Activated T-cell treated with anti-CD3 and anti-CD28 coated beads, Interleukin-2, amount 50 U/mL, for 24 hours (primary cell): ENCODE measurements at regions not wholly inside any gene's neighbourhood (a gene's known extent, or its start where the extent isn't known, plus 50 kb on each side); places are given as distances from the start of the nearest gene placed in this dataset.

Experiments
- DNase-seq: peaks from one replicate; pipeline ENCODE4 v3.0.0-alpha.2; 2020
- H3K27ac Mint-ChIP-seq: 2 replicates; pipeline ENCODE4 v1.8.0; 2020; ENCODE audit warnings: mild to moderate bottlenecking, mixed read lengths
- H3K27me3 Mint-ChIP-seq: 2 replicates; pipeline ENCODE4 v1.8.0; 2020; ENCODE audit warnings: mixed read lengths
- H3K36me3 Mint-ChIP-seq: 2 replicates; pipeline ENCODE4 v1.8.0; 2020; ENCODE audit warnings: low read depth, mixed read lengths
- H3K4me1 Mint-ChIP-seq: 2 replicates; pipeline ENCODE4 v1.8.0; 2020; ENCODE audit warnings: low read depth, mixed read lengths
- H3K4me3 Mint-ChIP-seq: 2 replicates; pipeline ENCODE4 v1.8.0; 2020; ENCODE audit warnings: mild to moderate bottlenecking, moderate library complexity, mixed read lengths
- H3K9me3 Mint-ChIP-seq: 2 replicates; pipeline ENCODE4 v1.8.0; 2020; ENCODE audit warnings: mixed read lengths

GRCh38 chr18:57223144-57223870 is 76.4 kb downstream of the BOD1L2 start:
- H3K27ac Mint-ChIP-seq = no peak overlapping the region
- H3K36me3 Mint-ChIP-seq = no peaks in the 10 kb centered on the region
- peaks cover 22% of the 10 kb centered on the region for H3K27me3 Mint-ChIP-seq
- no peak overlapping the region for H3K4me3 Mint-ChIP-seq
- no peaks in the 10 kb centered on the region for H3K4me1 Mint-ChIP-seq
- no peak for DNase-seq
- no peaks in the 10 kb centered on the region for H3K9me3 Mint-ChIP-seq

DNA sequence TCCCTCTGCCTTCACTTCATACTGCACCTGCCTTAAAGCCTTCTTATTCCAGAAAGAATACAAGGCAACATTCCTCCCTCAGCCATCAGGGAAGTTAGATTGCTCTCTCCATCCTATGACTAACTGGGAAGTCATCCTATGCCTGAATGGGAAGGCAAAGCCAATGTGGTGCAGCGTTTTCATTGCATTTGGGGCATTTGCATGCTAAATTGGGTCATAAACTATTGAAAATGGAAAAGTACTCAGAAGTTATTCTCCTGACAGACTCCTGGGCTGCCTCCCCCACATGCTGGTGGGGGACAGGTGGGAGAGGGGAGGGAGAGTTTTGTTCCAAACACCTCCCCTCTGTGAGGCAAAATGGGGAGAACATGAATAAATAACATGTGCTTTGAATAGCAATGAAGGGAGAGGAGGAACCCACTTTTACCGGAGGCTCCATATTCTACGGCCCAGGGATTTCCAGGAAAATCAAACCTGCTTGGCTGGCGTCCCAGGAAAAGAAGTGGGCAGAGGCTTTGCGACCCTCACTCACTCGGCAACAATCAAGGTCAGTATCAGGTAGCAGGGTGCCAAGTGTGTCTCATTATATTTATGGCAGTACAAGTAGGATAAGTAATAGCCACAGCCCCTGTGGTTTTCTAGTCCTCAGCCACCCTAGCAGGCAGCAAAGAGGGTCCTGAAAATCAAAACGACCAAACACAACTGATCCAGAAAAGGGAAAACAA is 84.1 kb downstream of the BOD1L2 start:
- no peaks in the 10 kb centered on the region for H3K36me3 Mint-ChIP-seq
- H3K4me1 Mint-ChIP-seq = no peaks in the 10 kb centered on the region
- no peaks in the 10 kb centered on the region for H3K9me3 Mint-ChIP-seq
- DNase-seq = no peak
- no peak overlapping the region for H3K27ac Mint-ChIP-seq
- no peak overlapping the region for H3K4me3 Mint-ChIP-seq
- peaks cover 10% of the 10 kb centered on the region for H3K27me3 Mint-ChIP-seq

- Mint-ChIP-seq H3K27ac (no peak overlapping the region), H3K27me3 (peaks cover 6% of the 10 kb centered on the region), H3K9me3 (no peaks in the 10 kb centered on the region), H3K36me3 (no peaks in the 10 kb centered on the region), H3K4me1 (no peaks in the 10 kb centered on the region), H3K4me3 (no peak overlapping the region)
- no peak for DNase-seq
Measured at GRCh38 chr18:57231864-57232263, 85.0 kb downstream of the BOD1L2 start.

DNA sequence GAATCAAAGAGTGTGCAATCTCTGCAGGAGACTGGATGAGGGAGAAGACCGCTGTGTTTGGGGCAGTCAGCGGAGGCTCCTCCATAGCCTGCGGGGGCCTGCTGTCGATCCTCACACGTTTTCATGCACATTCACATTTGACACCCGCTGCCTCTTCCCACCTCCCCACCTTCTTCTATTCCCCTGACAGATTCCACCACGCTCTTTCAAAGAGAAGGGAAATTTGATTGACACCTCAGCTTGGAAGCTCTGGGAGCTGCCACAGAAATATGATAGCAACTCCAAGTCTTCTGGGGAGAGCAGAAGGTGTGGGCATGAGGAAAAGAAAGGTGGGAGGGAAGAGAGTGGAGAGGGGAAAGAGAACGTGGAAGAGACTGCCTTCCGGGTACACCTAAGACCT is 87.5 kb downstream of the BOD1L2 start:
- no peak overlapping the region for H3K27ac Mint-ChIP-seq
- H3K27me3 Mint-ChIP-seq = peaks cover 6% of the 10 kb centered on the region
- no peaks in the 10 kb centered on the region for H3K9me3 Mint-ChIP-seq
- H3K4me3 Mint-ChIP-seq = no peak overlapping the region
- no peaks in the 10 kb centered on the region for H3K4me1 Mint-ChIP-seq
- no peaks in the 10 kb centered on the region for H3K36me3 Mint-ChIP-seq
- no peak for DNase-seq

- no peaks in the 10 kb centered on the region for H3K36me3 Mint-ChIP-seq
- no peaks in the 10 kb centered on the region for H3K27me3 Mint-ChIP-seq
- DNase-seq = no peak
- no peaks in the 10 kb centered on the region for H3K4me1 Mint-ChIP-seq
- H3K4me3 Mint-ChIP-seq = no peak overlapping the region
- H3K27ac Mint-ChIP-seq = no peak overlapping the region
- no peaks in the 10 kb centered on the region for H3K9me3 Mint-ChIP-seq
Measured at GRCh38 chr18:57241869-57242268, 95.0 kb downstream of the BOD1L2 start.

GRCh38 chr18:57242285-57242684 is 95.4 kb downstream of the BOD1L2 start:
- DNase-seq = no peak
- H3K9me3 Mint-ChIP-seq = no peaks in the 10 kb centered on the region
- no peaks in the 10 kb centered on the region for H3K4me1 Mint-ChIP-seq

GRCh38 chr18:57243624-57244179 is 96.8 kb downstream of the BOD1L2 start:
- Mint-ChIP-seq H3K4me1 (no peaks in the 10 kb centered on the region), H3K27ac (no peak overlapping the region), H3K4me3 (no peak overlapping the region), H3K27me3 (no peaks in the 10 kb centered on the region), H3K9me3 (no peaks in the 10 kb centered on the region), H3K36me3 (no peaks in the 10 kb centered on the region)
- DNase-seq = no peak

More at GRCh38 chr18:57242285-57242684, 95.4 kb downstream of the BOD1L2 start:
- H3K27me3 Mint-ChIP-seq = no peaks in the 10 kb centered on the region
- no peak overlapping the region for H3K27ac Mint-ChIP-seq
- H3K4me3 Mint-ChIP-seq = no peak overlapping the region
- no peaks in the 10 kb centered on the region for H3K36me3 Mint-ChIP-seq

DNA sequence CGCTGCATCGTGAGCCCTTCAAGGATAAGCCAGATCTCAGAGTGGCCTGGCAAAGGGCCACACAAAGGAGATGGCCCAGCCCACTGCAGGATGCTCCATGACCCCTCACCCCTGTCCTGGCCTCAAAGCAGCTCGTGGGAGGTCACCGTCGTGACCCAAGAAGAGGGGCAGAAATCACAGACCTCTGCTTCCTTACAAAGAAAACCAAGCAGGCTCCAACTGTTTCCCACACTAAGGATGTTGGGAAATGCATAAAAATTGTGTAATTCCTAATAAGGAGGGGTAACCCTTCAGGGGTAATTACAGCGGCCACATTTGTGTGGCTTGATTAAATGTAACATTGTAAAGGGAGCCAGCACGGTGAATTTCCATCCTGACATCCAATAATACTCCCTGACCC is 102.3 kb downstream of the BOD1L2 start:
- no peak for DNase-seq
- no peaks in the 10 kb centered on the region for H3K4me1 Mint-ChIP-seq
- no peaks in the 10 kb centered on the region for H3K9me3 Mint-ChIP-seq
- H3K36me3 Mint-ChIP-seq = no peaks in the 10 kb centered on the region
- H3K27ac Mint-ChIP-seq = no peak overlapping the region
- H3K27me3 Mint-ChIP-seq = no peaks in the 10 kb centered on the region
- no peak overlapping the region for H3K4me3 Mint-ChIP-seq

DNA sequence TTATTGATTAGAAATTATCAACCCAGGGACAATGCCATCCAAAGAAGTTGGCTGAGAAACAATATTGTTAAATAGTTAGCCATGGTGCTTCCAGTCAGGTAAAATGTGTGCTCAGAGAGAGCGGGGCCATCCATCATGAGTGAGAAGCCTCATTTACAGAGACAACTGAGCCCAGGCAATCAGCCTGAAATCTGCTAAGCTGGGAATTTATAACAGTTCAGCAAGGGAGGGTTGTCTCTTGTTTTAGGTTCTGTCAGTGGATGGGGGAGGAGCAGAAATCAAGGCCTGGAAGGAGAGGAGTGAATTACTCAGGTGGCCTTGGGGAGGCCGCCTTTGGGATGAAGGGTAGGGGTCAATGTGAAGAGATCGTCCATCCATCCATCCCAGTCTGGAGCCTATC is 102.5 kb upstream of the ST8SIA3 start:
- H3K27ac Mint-ChIP-seq = no peak overlapping the region
- no peaks in the 10 kb centered on the region for H3K27me3 Mint-ChIP-seq
- no peaks in the 10 kb centered on the region for H3K4me1 Mint-ChIP-seq
- no peaks in the 10 kb centered on the region for H3K9me3 Mint-ChIP-seq
- DNase-seq = no peak
- no peak overlapping the region for H3K4me3 Mint-ChIP-seq
- H3K36me3 Mint-ChIP-seq = no peaks in the 10 kb centered on the region

GRCh38 chr18:57251747-57252146 is 100.6 kb upstream of the ST8SIA3 start:
- no peak overlapping the region for H3K27ac Mint-ChIP-seq
- no peak for DNase-seq
- H3K4me3 Mint-ChIP-seq = no peak overlapping the region
- no peaks in the 10 kb centered on the region for H3K36me3 Mint-ChIP-seq
- no peaks in the 10 kb centered on the region for H3K4me1 Mint-ChIP-seq
- H3K9me3 Mint-ChIP-seq = no peaks in the 10 kb centered on the region
- H3K27me3 Mint-ChIP-seq = no peaks in the 10 kb centered on the region

GRCh38 chr18:57253903-57254302 is 98.5 kb upstream of the ST8SIA3 start:
- H3K27ac Mint-ChIP-seq = no peak overlapping the region
- no peak overlapping the region for H3K4me3 Mint-ChIP-seq
- no peaks in the 10 kb centered on the region for H3K36me3 Mint-ChIP-seq
- H3K27me3 Mint-ChIP-seq = peaks cover 2% of the 10 kb centered on the region
- H3K9me3 Mint-ChIP-seq = no peaks in the 10 kb centered on the region
- DNase-seq = no peak
- no peaks in the 10 kb centered on the region for H3K4me1 Mint-ChIP-seq

DNA sequence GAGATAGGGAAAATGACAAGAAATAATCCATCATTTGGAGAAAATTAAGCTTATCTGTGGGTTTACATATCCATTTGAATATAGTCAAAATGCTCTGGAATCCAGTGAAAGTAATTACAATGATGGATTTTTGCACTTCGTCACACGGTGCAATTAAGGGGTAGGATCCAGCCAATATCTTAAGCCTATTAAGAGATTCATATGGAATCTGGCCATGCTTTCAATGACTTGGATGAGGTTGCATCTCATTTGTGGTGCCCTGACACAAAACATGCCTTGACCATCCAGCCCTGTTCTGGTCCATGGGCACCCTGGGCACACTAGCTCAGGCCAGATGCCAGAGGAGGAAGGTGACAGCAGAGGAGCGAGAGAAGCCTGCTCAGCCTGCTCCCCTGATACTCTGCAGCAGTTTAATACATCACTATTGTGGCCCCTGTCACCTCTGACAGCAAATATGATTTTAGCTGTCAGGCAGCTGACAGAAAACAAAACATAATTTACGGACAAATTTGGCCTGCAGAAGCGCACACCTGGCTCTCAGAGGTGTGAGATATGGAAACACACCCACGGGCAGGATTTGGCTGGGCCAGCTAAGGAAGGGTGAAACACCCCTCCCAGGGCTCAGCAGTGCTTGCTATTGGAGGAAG is 94.1 kb upstream of the ST8SIA3 start:
- Mint-ChIP-seq H3K27me3 (peaks cover 10% of the 10 kb centered on the region), H3K27ac (no peak overlapping the region), H3K4me1 (no peaks in the 10 kb centered on the region), H3K9me3 (peaks cover 3% of the 10 kb centered on the region), H3K36me3 (no peaks in the 10 kb centered on the region), H3K4me3 (no peak overlapping the region)
- no peak for DNase-seq

- H3K27ac Mint-ChIP-seq = no peak overlapping the region
- DNase-seq = no peak
- H3K9me3 Mint-ChIP-seq = no peaks in the 10 kb centered on the region
- peaks cover 7% of the 10 kb centered on the region for H3K27me3 Mint-ChIP-seq
- no peak overlapping the region for H3K4me3 Mint-ChIP-seq
- H3K4me1 Mint-ChIP-seq = no peaks in the 10 kb centered on the region
- no peaks in the 10 kb centered on the region for H3K36me3 Mint-ChIP-seq
Measured at GRCh38 chr18:57267368-57267925, 84.9 kb upstream of the ST8SIA3 start.

DNA sequence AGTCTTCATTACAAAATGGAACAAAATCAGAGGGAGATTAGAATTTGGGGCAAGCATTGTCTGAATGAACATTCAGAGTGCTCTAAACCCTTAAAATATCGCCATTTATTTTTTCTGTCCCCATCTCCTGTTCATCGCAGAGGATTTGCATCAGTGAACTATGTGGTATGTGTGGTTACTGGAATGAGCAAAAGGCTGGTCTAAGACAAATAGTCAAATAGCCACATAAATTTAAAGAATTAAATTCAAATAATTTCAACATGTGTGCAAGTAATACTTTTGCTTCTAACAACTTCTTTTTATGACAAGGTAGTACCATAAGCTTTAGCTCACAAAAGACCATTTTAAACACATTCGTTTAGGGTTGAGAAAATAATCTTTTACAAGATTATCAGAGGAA is 82.6 kb upstream of the ST8SIA3 start:
- no peak for DNase-seq
- Mint-ChIP-seq H3K27ac (no peak overlapping the region), H3K9me3 (no peaks in the 10 kb centered on the region), H3K4me1 (no peaks in the 10 kb centered on the region), H3K36me3 (no peaks in the 10 kb centered on the region), H3K27me3 (peaks cover 7% of the 10 kb centered on the region), H3K4me3 (no peak overlapping the region)
